RWPE1 (cell line): ENCODE measurements at regions not wholly inside any gene's neighbourhood (a gene's known extent, or its start where the extent isn't known, plus 50 kb on each side); places are given as distances from the start of the nearest gene placed in this dataset.

ENCODE experiments used
- CTCF ChIA-PET: fragments of 350-600 bp; sonication (Branson Sonifier 250); formaldehyde crosslinking; extraction: SDS; loops from one replicate; lab custom pipeline; 2021; lab: Yijun Ruan, JAX
- POLR2A ChIA-PET: fragments of 400-600 bp; formaldehyde crosslinking; extraction: SDS; loops from one replicate; lab custom pipeline; 2020; ENCODE audit warnings: antibody characterized with exemption; ENCODE audit not compliant: low non-redundant PET; lab: Yijun Ruan, JAX
- DNase-seq: peaks from one replicate; pipeline ENCODE4 v3.0.0; 2012; ENCODE audit warnings: low spot score
- H3K27ac ChIP-seq: fragments of 450-650 bp; 2 replicates; pipeline ENCODE4 v1.5.1; 2017
- TF ChIP-seq, protein P1 (sequence below): fragments of 450-650 bp; conservative IDR thresholded peaks from 2 replicates; pipeline ENCODE4 v1.5.1; 2017; ENCODE audit warnings: low read depth, mild to moderate bottlenecking

DNA sequence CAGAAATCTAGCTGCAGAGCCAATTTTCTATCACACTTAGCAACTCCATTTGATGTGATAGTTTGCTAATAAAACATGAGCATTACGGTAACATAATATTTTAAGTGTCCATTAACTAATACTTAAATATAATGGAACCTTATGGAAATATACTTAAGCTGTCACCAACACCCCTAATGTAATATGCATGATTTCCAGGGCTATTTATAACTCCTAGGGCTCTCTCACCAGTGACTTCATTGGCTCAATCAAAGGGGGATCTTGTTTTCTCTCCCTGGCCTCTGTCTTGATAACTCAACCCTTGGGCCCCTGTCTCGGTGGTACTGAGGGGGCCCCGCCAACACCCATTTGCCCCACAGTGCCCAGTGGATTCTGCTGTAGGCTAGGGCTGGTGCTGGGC lies 170.4 kb downstream of the SALL1 start:
- POLR2A ChIA-PET, result no interaction called here
- CTCF ChIA-PET, result no interaction called here
- no peak overlapping the region for H3K27ac ChIP-seq
- TF ChIP-seq, protein P1, sequence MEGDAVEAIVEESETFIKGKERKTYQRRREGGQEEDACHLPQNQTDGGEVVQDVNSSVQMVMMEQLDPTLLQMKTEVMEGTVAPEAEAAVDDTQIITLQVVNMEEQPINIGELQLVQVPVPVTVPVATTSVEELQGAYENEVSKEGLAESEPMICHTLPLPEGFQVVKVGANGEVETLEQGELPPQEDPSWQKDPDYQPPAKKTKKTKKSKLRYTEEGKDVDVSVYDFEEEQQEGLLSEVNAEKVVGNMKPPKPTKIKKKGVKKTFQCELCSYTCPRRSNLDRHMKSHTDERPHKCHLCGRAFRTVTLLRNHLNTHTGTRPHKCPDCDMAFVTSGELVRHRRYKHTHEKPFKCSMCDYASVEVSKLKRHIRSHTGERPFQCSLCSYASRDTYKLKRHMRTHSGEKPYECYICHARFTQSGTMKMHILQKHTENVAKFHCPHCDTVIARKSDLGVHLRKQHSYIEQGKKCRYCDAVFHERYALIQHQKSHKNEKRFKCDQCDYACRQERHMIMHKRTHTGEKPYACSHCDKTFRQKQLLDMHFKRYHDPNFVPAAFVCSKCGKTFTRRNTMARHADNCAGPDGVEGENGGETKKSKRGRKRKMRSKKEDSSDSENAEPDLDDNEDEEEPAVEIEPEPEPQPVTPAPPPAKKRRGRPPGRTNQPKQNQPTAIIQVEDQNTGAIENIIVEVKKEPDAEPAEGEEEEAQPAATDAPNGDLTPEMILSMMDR, result no peak
- no peak for DNase-seq

DNA sequence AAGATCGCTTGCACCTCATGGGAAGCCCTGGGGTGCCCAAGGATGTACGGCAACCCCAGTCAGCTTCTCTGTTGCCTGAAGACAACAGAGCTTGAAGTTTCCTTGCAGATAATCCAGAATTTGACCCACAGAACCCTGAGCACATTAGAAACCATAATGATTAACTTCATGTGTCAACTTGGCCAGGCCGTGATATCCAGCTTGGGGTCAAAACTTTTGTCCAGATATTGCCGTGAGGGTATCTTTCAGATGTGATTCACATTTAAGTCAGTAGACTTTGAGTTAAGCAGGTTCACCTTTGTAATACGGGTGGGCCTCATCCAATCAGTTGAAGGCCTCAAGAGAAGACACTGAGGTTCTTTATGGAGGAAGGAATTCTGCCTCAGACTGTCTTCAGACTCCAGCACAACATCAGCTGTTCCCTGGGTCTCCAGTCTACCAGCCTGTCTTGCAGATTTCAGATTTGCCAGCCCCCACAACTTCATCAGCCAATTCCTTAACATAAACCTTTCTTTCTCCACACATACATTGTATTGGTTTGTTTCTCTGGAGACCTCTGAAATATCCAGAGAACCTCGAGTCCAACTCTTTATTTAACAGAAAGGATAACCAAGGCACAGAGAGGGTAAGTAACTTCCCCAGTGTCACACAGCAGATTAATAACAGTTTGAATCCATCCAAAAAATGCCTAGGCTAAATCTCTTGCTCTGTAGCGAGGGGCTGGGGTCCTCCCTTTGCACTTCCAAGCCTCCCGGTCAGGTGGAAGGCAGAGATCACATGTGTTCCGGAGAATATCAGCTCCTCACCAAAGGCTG lies 171.1 kb downstream of the SALL1 start:
- ChIA-PET CTCF (no interaction called here), POLR2A (no interaction called here)
- no peak for DNase-seq
- no peak overlapping the region for H3K27ac ChIP-seq
- TF ChIP-seq, protein P1, result no peak

DNA sequence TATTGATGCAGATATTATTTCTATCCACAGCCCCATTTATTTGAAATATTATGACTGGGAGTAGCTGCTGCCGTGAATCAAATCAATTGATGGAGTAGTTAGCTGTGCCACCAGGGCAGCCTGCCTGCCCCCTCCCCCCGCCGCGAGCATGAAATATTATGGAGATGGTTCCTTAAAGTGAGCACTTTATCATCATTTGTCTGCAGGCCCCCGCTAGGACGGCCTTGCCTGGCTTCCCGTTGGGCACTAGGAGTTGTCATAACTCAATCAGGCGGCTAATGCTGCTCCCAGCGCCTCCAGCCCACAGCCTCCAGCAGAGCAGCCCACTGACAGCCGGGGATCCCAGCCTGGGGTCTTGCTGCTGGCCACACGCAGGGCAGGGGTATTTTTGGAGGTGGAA lies 173.9 kb downstream of the SALL1 start:
- no peak overlapping the region for H3K27ac ChIP-seq
- TF ChIP-seq, protein P1, result no peak
- ChIA-PET CTCF (no interaction called here), POLR2A (no interaction called here)
- DNase-seq, result no peak

DNA sequence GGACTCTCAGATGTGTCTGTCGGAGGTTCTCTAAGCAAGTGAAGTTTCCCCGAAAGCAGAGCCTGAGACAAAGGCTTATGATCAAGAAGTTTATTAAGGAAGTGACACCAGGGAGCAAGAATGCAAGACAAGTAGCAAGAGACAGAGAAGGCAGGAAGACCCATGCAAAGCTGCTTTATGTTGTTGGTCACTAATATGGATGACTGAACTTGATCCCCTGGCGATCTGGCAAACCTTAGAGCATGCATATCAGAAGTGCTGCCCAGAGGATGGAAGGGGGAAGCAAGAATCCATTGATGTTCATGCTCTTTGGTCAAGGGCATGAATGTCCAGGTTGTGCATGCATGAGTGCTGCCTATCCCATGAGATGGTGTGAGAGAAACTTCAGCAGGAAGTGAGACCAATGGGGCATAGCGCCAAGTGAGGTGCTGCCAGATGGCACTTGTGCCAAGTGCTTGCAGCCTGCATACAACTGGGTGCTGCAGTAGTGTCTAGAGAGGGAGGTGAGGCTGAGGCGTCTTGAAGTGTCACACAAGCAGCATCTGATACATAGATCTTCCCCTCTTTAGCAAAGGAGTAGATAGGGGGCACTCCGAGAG lies 176.5 kb downstream of the SALL1 start:
- no peak overlapping the region for H3K27ac ChIP-seq
- ChIA-PET POLR2A (no interaction called here), CTCF (no interaction called here)
- DNase-seq, result no peak
- TF ChIP-seq, protein P1, result no peak

DNA sequence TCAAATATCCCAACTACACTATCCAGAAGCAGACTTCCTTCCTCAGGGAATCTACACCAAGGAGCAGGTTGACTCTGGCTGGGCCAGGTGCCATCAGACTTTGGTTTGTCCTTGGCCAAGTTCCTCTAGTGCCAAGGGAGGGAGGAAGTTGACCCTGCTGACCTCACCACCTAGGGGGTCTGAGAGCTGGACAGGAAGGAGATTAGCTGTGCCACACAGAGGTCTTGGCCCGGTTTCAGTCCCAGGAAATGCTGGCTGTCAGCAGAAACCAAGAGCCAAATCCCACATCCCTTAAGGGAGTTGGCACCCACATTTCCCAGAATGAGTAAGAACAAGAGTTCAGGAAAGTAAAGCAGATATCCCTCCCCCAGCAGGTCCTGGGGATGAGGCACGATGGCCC lies 178.2 kb downstream of the SALL1 start:
- no peak for DNase-seq
- ChIA-PET POLR2A (no interaction called here), CTCF (no interaction called here)
- H3K27ac ChIP-seq, result no peak overlapping the region
- TF ChIP-seq, protein P1, result no peak

DNA sequence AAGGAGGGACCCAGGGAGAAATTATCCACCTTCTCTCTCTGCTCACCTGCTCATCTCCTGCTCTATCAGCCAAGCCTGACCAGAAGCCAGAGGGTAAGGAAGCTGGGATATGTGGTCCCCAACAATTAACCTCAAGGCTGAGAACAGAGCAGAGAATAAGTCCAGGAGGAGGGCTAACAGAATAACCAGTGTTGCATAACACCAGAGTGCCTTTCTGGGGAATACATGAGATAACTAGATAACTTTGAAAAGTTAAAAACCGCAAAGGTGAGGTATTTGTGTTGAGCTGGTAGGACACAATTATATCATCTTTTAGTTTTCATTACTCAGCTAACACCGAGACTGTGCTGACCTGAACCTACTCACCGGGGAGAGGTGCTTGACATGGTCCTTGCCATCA lies 180.8 kb downstream of the SALL1 start:
- H3K27ac ChIP-seq, result no peak overlapping the region

More for the DNA sequence above, 180.8 kb downstream of the SALL1 start:
- ChIA-PET CTCF (no interaction called here), POLR2A (no interaction called here)
- DNase-seq, result no peak
- TF ChIP-seq, protein P1, result no peak
